Forelimb muscle (tissue), 1 donor: ENCODE measurements at regions not wholly inside any gene's neighbourhood (a gene's known extent, or its start where the extent isn't known, plus 50 kb on each side); places are given as distances from the start of the nearest gene placed in this dataset.
"Not testable (repeated sequence)": the region's sequence is repeated elsewhere in the genome, so short reads cannot be mapped to it uniquely, and the experiment has no call there.

Source experiments
- DNase-seq: peaks from one replicate; pipeline ENCODE4 v3.0.0-alpha.2; 2013; ENCODE audit warnings: low read depth

GRCh38 chr2:34549710-34550345, 950.7 kb upstream of the FAM98A start:
- no peak for DNase-seq

GRCh38 chr2:34547900-34548299, 948.8 kb upstream of the FAM98A start:
- no peak for DNase-seq

GRCh38 chr2:34547340-34547739, 948.2 kb upstream of the FAM98A start:
- DNase-seq = no peak

GRCh38 chr2:34545486-34546136, 946.5 kb upstream of the FAM98A start:
- no peak for DNase-seq

GRCh38 chr2:34534761-34535160, 935.7 kb upstream of the FAM98A start:
- DNase-seq = no peak

GRCh38 chr2:34534341-34534740, 935.2 kb upstream of the FAM98A start:
- DNase-seq = no peak

- DNase-seq = no peak
Observed at GRCh38 chr2:34533585-34534183, 934.6 kb upstream of the FAM98A start.

GRCh38 chr2:34529965-34530364, 930.9 kb upstream of the FAM98A start:
- no peak for DNase-seq

GRCh38 chr2:34523958-34524514, 924.9 kb upstream of the FAM98A start:
- no peak for DNase-seq

GRCh38 chr2:34519659-34520058, 920.6 kb upstream of the FAM98A start:
- DNase-seq = no peak

- no peak for DNase-seq
Observed at GRCh38 chr2:34498561-34498960, 899.5 kb upstream of the FAM98A start.

GRCh38 chr2:34494192-34494591, 895.1 kb upstream of the FAM98A start:
- DNase-seq = not testable (repeated sequence)

- no peak for DNase-seq
Observed at GRCh38 chr2:34492561-34493455, 893.7 kb upstream of the FAM98A start.

GRCh38 chr2:34486965-34487364, 887.9 kb upstream of the FAM98A start:
- no peak for DNase-seq

- no peak for DNase-seq
Observed at GRCh38 chr2:34481542-34481941, 882.4 kb upstream of the FAM98A start.

- no peak for DNase-seq
Observed at GRCh38 chr2:34480366-34480765, 881.3 kb upstream of the FAM98A start.

- no peak for DNase-seq
Observed at GRCh38 chr2:34475156-34475555, 876.1 kb upstream of the FAM98A start.

GRCh38 chr2:34474646-34475045, 875.5 kb upstream of the FAM98A start:
- DNase-seq = no peak

GRCh38 chr2:34447097-34447496, 848.0 kb upstream of the FAM98A start:
- DNase-seq = no peak

- no peak for DNase-seq
Observed at GRCh38 chr2:34423301-34423700, 824.2 kb upstream of the FAM98A start.

GRCh38 chr2:34419856-34420255, 820.8 kb upstream of the FAM98A start:
- DNase-seq = no peak

- no peak for DNase-seq
Observed at GRCh38 chr2:34416856-34417255, 817.8 kb upstream of the FAM98A start.
